NCI-H748 (cell line): ENCODE measurements at regions not wholly inside any gene's neighbourhood (a gene's known extent, or its start where the extent isn't known, plus 50 kb on each side); places are given as distances from the start of the nearest gene placed in this dataset.

Experiments
- DNase-seq: peaks from one replicate; lab custom pipeline; 2025; ENCODE audit not compliant: unreplicated experiment; lab: John Stamatoyannopoulos, UW

DNA sequence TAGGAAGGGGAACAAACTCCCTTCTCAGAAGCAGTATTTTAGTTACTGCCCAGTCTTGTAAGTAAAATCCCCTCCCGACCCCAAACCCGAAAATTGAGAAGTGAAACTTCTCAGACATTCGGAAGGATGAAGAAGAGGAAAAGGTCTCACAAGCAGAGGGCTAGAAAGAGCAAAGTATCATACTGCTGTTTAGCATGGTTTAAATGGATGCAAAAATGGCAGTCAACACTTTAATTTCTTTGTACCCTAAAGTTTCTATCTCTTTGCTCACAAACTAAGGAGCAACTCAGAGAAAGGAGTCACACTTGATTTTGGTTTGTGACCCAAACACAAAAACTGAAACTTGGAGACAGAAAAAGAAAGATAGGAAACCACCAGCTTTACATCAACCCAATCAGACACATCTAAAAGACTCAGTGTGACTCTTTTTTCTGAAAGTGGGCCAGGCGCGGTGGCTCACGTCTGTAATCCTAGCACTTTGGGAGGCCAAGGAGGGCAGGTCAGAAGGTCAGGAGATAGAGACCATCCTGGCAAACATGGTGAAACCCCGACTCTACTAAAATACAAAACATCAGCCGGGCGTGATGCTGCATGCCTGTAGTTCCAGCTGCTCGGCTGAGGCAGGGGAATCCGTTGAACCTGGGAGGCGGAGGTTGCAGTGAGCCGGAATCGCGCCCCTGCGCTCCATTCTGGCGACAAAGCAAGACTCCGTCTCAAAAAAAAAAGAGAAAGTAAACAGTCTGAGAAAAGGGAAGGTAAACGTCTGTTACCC, 63.2 kb upstream of the ATP11B start:
- no peak for DNase-seq

DNA sequence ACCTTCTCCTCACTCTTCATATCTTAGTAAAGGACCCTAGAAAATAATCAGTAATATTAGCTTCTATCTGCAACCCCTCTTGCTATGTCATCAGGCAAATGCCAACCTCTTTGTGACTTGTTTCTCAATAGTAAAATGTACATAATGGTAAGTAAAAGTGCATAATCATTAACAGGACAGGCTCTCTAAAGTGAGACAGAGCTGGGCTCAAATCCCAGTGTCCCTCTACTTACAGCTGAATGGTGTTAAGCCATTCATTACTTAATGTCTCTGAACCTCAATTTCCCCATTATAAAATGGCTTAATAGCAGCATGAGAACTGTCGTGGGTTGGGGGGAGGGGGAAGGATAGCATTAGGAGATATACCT, 62.6 kb upstream of the ATP11B start:
- DNase-seq: no peak

DNA sequence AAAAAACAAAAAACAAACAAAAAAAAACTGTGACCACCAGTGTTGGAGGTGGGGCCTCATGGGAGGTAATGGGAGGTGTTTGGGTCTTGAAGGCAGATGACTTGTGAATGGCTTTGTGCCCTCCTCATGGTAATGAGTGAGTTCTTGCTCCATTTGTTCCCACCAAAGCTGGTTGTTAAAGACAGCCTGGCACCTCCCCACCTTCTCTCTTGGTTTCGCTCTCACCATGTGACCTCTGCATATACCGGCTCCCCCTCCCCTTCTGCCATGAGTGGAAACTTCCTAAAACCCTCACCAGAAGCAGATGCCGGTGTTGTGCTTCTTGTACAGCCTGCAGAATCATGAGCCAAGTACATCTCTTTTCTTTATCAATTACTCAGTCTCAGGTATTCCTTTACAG, 61.5 kb upstream of the ATP11B start:
- no peak for DNase-seq

DNA sequence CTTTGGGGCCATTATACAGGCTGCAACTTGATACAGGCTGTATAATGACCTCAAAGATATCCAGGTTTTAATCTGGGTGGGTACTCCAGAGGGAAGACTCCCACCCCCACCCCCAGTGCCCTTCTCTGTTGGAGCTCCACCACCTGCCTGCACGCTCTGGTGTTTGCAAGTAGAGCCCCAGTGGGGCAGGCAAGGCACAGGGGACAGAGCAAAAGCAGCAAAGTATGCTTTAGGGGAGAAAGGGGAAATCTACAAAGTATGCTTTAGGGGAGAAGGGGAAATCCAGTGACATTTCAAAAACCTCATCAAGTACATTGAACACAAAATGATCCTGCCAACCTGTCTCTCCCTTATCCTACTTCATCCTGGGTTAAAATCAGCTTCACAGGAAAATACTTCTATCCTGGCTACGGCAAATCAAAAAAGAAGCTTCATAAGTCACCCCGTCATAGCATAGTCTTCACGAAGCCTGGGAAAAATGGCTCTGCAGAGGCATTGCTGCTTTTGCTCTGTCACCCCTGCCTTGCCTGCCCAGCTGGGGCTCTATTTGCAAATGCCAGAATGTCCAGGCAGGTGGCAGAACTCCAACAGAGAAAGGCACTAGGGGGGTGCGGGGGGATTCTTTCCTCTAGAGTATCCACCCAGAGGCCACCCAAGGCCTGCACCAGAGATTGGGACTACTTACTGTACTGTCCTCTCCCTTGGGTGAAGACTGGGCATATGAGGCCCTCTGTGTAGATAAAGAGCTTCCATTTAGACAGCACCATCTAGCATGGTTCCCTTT, 60.9 kb upstream of the ATP11B start:
- DNase-seq: no peak

DNA sequence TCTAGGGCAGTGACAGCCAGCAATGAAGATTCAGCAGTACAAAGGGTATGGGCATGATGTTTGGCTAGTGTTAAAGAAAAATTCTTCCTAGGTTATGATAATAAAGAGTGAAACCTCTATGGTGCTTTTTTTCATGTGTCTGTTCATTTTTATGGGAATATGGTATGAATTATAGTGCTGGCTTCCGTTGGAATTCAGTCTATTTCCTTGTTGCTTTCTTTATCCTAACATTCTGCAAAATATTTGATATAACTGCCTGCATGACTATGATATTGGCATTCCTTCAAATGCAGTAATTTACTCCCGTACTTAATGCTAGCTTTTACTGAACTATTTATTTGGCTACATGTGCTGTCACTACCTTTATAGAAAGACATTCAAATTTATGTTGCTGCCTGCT, 57.6 kb upstream of the ATP11B start:
- no peak for DNase-seq

DNA sequence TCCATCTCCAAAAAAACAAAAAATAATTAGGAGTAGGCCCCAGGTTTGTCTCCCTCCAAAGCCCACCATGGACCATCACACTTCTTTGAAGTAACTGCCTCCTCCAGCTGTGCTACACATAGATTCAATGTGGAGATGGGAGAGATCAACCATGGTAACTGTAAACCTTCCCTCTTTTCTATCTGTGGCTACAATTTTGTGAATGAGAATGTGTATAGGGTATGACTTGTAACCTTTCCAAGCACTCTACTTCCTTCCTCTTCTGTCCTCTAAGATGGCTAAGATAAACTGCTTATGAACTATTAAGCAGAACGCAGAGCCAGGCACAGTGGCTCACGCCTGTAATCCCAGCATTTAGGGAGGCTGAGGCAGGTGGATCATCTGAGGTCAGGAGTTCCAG, 55.5 kb upstream of the ATP11B start:
- DNase-seq: no peak

DNA sequence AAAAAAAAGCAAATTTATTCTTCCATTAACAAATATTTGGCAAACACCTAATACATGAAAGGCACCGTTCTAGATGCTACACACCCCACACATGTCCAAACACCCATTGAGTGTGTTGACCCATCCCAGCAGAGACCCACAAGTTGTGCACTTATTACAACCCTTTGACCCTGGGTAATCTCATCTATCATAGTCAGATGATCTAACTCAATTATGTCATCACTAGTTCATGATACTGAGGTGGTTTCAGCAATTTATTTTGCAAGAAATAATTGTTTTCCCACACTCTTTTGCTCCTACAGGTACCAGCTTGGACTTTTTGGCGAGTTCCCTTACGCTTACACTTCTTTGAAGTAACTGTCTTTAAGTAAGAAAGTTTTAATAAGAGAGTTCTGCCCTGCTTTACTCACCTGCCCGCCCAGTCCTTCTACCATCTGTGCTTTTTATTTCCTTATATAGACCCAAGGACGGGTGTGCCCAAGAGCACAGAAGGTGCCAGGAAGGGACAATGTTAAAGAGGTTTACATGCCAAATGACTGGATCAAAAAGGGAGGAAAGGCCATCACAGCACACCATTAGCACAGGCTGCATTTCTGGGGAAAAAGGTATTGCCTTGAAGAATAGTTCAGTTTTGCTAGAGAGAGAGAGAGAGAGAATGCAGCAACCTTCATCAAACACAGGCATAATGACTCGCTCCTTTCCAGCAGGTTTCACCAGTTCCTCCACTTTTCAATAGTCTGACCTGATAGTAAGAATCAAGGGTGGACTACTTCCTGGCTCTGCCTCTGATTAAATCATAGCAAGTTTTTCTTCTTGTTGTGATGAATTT, 54.5 kb upstream of the ATP11B start:
- DNase-seq: no peak

DNA sequence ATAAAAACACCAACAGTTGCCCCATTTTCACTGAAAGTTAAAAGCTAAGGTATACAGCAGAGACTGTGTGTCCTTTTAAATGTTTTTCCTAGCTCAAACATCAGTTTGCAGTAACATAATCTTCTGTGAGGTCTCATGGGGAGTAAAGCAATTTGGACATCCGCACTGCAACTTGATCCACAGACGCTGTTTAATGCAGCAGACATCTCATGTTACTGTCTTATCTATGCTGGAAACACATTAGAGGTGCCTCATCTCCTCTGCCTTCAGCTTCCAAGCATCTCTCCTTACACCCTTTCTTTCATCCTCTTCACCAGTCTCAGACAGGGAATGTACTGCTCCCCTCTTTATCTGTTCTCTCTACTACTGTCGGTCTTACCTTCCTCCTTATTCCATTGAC, 53.7 kb upstream of the ATP11B start:
- DNase-seq: peak; percentile 60

DNA sequence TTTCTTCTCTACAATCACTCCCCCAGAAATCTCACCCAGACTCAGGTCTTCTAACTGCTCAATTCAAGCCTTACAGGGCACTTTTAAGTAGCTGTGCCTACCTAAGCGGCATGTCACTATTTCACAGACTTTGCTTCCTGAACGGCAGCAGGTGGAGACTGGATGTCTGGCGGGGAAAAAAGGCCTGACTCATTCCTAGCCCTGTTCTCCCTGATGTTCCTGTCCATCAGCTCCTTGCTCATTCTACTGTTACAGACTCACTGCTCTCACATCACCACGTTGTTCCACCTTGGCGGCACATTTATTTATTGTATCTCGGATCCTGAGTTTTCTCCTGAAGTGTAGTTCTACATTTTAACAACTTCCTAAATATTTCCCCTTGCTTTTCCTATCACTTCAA, 52.6 kb upstream of the ATP11B start:
- peak; percentile 34 for DNase-seq

DNA sequence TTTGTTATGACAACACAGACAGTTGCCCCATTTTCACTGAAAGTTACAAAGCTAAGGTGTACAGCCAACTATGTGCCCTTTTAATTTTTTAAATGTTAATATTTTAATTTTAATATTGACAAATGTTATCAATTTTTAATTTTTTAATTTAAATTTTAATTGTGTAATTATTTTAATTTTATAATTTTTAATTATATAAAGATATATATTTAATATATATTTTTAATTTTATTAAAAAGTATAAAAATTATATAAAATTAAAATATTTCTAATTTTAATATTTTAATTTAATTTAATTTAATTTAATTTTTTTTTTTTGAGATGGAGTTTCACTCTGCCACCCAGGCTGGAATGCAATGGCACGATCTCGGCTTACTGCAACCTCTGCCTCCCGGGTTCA, 52.1 kb upstream of the ATP11B start:
- no peak for DNase-seq
